Loucy (cell line): ENCODE measurements at regions not wholly inside any gene's neighbourhood (a gene's known extent, or its start where the extent isn't known, plus 50 kb on each side); places are given as distances from the start of the nearest gene placed in this dataset.

Source experiments
- H2AFZ ChIP-seq: fragments of 200-600 bp; sonication (generic); 2 replicates; pipeline ENCODE4 v1.6.0; 2016; ENCODE audit warnings: antibody characterized with exemption, mild to moderate bottlenecking, low read length, moderate library complexity
- H3F3A ChIP-seq: fragments of 200-600 bp; 2 replicates; pipeline ENCODE4 v1.6.0; 2016; ENCODE audit warnings: antibody characterized with exemption, low read depth, mild to moderate bottlenecking
- H3K27me3 ChIP-seq: fragments of 200-600 bp; sonication (generic); 2 replicates; pipeline ENCODE4 v1.6.1; 2014; ENCODE audit warnings: low read length, mild to moderate bottlenecking; ENCODE audit not compliant: insufficient read depth, poor library complexity, severe bottlenecking
- H3K36me3 ChIP-seq: fragments of 200-600 bp; sonication (generic); 2 replicates; pipeline ENCODE4 v1.6.1; 2016; ENCODE audit warnings: low read length; ENCODE audit not compliant: insufficient read depth
- H3K4me1 ChIP-seq: fragments of 200-600 bp; sonication (generic); 2 replicates; pipeline ENCODE4 v1.5.1; 2014; ENCODE audit warnings: low read length, mild to moderate bottlenecking; ENCODE audit not compliant: insufficient read depth, poor library complexity, severe bottlenecking
- H3K4me2 ChIP-seq: fragments of 200-600 bp; sonication (generic); 2 replicates; pipeline ENCODE4 v1.6.0; 2014; ENCODE audit warnings: antibody characterized with exemption, low read length, low read depth, mild to moderate bottlenecking; ENCODE audit not compliant: poor library complexity, severe bottlenecking
- H3K4me3 ChIP-seq: fragments of 200-600 bp; sonication (generic); 2 replicates; pipeline ENCODE4 v1.5.1; 2014; ENCODE audit warnings: low read length, mild to moderate bottlenecking, mixed read lengths; ENCODE audit not compliant: poor library complexity, severe bottlenecking
- H3K79me2 ChIP-seq: fragments of 200-600 bp; sonication (generic); 2 replicates; pipeline ENCODE4 v1.6.1; 2014; ENCODE audit warnings: low read length; ENCODE audit not compliant: insufficient read depth
- H3K9ac ChIP-seq: fragments of 200-600 bp; sonication (generic); 2 replicates; pipeline ENCODE4 v1.6.0; 2014; ENCODE audit warnings: mild to moderate bottlenecking, low read depth, low read length, moderate library complexity; ENCODE audit not compliant: poor library complexity, severe bottlenecking
- H3K9me2 ChIP-seq: fragments of 200-600 bp; sonication (generic); replicated peaks from 2 replicates; pipeline ENCODE4 v1.6.1; 2016; ENCODE audit warnings: low read depth, low read length, mixed read lengths
- H3K9me3 ChIP-seq: fragments of 200-600 bp; sonication (generic); 2 replicates; pipeline ENCODE4 v1.6.1; 2014; ENCODE audit warnings: mild to moderate bottlenecking, antibody characterized with exemption, low read length, low read depth; ENCODE audit not compliant: insufficient read depth
- H4K20me1 ChIP-seq: fragments of 200-600 bp; sonication (generic); 2 replicates; pipeline ENCODE4 v1.6.0; 2014; ENCODE audit warnings: antibody characterized with exemption, low read length, mild to moderate bottlenecking; ENCODE audit not compliant: insufficient read depth, poor library complexity, severe bottlenecking
- EZH2phosphoT487 ChIP-seq: fragments of 200-600 bp; IDR thresholded peaks from 2 replicates; pipeline ENCODE4 v1.6.1; 2018; ENCODE audit warnings: antibody characterized with exemption, mild to moderate bottlenecking, moderate library complexity, borderline replicate concordance
- TF ChIP-seq, protein P1 (sequence below): fragments of 200-600 bp; sonication (generic); conservative IDR thresholded peaks from 2 replicates; pipeline ENCODE4 v1.5.1; 2014; ENCODE audit warnings: mild to moderate bottlenecking, antibody characterized with exemption, low read length

DNA sequence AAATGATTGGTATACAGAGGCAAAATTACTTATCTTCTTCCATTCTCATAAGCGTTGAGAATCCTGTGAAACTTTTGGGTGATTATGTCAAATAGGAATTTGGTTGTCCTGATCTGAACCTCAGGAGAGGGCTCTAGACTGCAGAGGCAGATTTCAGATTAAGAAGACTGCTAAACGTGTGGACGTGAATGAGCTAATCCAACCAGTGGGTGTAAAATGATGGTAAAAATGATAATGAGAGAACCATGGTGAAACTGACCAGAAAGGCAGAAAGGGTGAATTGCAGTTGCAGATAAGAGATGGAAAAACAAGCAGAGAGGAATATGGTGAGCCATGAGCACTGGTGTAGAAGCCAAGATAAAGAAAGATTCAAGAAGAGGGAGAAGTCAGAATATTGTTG is 1200.2 kb upstream of the CDH6 start:
- H3K4me1 ChIP-seq = no peaks in the 10 kb centered on the region
- no peaks in the 10 kb centered on the region for H3K9me2 ChIP-seq
- no peak for TF ChIP-seq EZH2phosphoT487
- TF ChIP-seq, protein P1, sequence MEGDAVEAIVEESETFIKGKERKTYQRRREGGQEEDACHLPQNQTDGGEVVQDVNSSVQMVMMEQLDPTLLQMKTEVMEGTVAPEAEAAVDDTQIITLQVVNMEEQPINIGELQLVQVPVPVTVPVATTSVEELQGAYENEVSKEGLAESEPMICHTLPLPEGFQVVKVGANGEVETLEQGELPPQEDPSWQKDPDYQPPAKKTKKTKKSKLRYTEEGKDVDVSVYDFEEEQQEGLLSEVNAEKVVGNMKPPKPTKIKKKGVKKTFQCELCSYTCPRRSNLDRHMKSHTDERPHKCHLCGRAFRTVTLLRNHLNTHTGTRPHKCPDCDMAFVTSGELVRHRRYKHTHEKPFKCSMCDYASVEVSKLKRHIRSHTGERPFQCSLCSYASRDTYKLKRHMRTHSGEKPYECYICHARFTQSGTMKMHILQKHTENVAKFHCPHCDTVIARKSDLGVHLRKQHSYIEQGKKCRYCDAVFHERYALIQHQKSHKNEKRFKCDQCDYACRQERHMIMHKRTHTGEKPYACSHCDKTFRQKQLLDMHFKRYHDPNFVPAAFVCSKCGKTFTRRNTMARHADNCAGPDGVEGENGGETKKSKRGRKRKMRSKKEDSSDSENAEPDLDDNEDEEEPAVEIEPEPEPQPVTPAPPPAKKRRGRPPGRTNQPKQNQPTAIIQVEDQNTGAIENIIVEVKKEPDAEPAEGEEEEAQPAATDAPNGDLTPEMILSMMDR = no peak
- H3F3A ChIP-seq = no peaks in the 10 kb centered on the region
- no peak overlapping the region for H3K4me3 ChIP-seq
- H3K4me2 ChIP-seq = no peak overlapping the region
- no peaks in the 10 kb centered on the region for H3K79me2 ChIP-seq
- H3K36me3 ChIP-seq = no peaks in the 10 kb centered on the region
- H4K20me1 ChIP-seq = no peaks in the 10 kb centered on the region
- H3K9me3 ChIP-seq = no peaks in the 10 kb centered on the region
- no peak overlapping the region for H2AFZ ChIP-seq
- no peak overlapping the region for H3K9ac ChIP-seq
- no peaks in the 10 kb centered on the region for H3K27me3 ChIP-seq

- H3K79me2 ChIP-seq = no peaks in the 10 kb centered on the region
- no peaks in the 10 kb centered on the region for H3K36me3 ChIP-seq
- TF ChIP-seq, protein P1 = no peak
- TF ChIP-seq EZH2phosphoT487 = no peak
- no peak overlapping the region for H3K4me2 ChIP-seq
- H3K9ac ChIP-seq = no peak overlapping the region
- H3F3A ChIP-seq = no peaks in the 10 kb centered on the region
- no peaks in the 10 kb centered on the region for H3K9me3 ChIP-seq
- no peaks in the 10 kb centered on the region for H3K4me1 ChIP-seq
- no peaks in the 10 kb centered on the region for H4K20me1 ChIP-seq
- no peaks in the 10 kb centered on the region for H3K27me3 ChIP-seq
- no peak overlapping the region for H3K4me3 ChIP-seq
- no peaks in the 10 kb centered on the region for H3K9me2 ChIP-seq
- H2AFZ ChIP-seq = no peak overlapping the region
These were observed 1201.2 kb upstream of the CDH6 start for GRCh38 chr5:29992248-29992647.

GRCh38 chr5:29990681-29991080 is 1202.8 kb upstream of the CDH6 start:
- H3F3A ChIP-seq = no peaks in the 10 kb centered on the region
- no peaks in the 10 kb centered on the region for H3K36me3 ChIP-seq
- no peak overlapping the region for H3K4me2 ChIP-seq
- H3K9me3 ChIP-seq = no peaks in the 10 kb centered on the region
- H3K79me2 ChIP-seq = no peaks in the 10 kb centered on the region
- H3K9ac ChIP-seq = no peak overlapping the region
- no peak overlapping the region for H3K4me3 ChIP-seq
- no peak overlapping the region for H2AFZ ChIP-seq
- no peaks in the 10 kb centered on the region for H3K9me2 ChIP-seq
- H3K27me3 ChIP-seq = no peaks in the 10 kb centered on the region
- H3K4me1 ChIP-seq = no peaks in the 10 kb centered on the region
- TF ChIP-seq EZH2phosphoT487 = no peak
- TF ChIP-seq, protein P1 = no peak
- no peaks in the 10 kb centered on the region for H4K20me1 ChIP-seq
